A549 (cell line): ENCODE measurements at regions not wholly inside any gene's neighbourhood (a gene's known extent, or its start where the extent isn't known, plus 50 kb on each side); places are given as distances from the start of the nearest gene placed in this dataset.

Source experiments
- ATAC-seq, 2 experiments: fragments of 200-7000 bp in 1 of 2; fragments of >200 bp in 1 of 2; cut with Nextera tagmentation in 1 of 2; cut with Tn5 transposase in 1 of 2; 3 replicates each; pipeline versions ENCODE4 v1.8.0 to v1.9.1; 2018 to 2020; ENCODE audit warnings: mild to moderate bottlenecking in 1 of 2, moderate library complexity in 1 of 2
- CTCF ChIA-PET: fragments of 300-600 bp; sonication (Branson Sonifier 250); formaldehyde crosslinking; extraction: SDS; loops from one replicate; lab custom pipeline; 2021; ENCODE audit warnings: antibody characterized with exemption, inconsistent platforms; lab: Yijun Ruan, JAX
- POLR2A ChIA-PET: fragments of 350-600 bp; formaldehyde crosslinking; extraction: SDS; loops from one replicate; lab custom pipeline; 2021; ENCODE audit warnings: antibody characterized with exemption, inconsistent platforms; lab: Yijun Ruan, JAX
- DNase-seq, 2 experiments: peaks; one replicate each; pipeline versions ENCODE4 v3.0.0 to v3.0.0-alpha.2; 2011 to 2016; ENCODE audit warnings: low read depth in 1 of 2, low spot score in 1 of 2
- FAIRE-seq: peaks from 2 replicates; lab custom pipeline; 2011; peaks lifted over from hg19 to GRCh38; lab: Jason Lieb, UNC
- H3K27ac ChIP-seq, 2 experiments: fragments of >200 bp; sonication (Bioruptor Twin); formaldehyde crosslinking; 3 replicates each; pipeline ENCODE4 v1.5.1; 2016 to 2017
- H3K4me1 ChIP-seq: fragments of >200 bp; sonication (Bioruptor Twin); formaldehyde crosslinking; 3 replicates; pipeline ENCODE4 v1.6.1; 2016
- H3K4me2 ChIP-seq: fragments of >200 bp; sonication (Bioruptor Twin); formaldehyde crosslinking; 3 replicates; pipeline ENCODE4 v1.6.1; 2016
- H3K4me3 ChIP-seq: fragments of >200 bp; sonication (Bioruptor Twin); formaldehyde crosslinking; 3 replicates; pipeline ENCODE4 v1.5.1; 2016
- H3K9me3 ChIP-seq: fragments of >200 bp; sonication (Bioruptor Twin); formaldehyde crosslinking; 3 replicates; pipeline ENCODE4 v1.6.1; 2016
- BCL3 ChIP-seq: fragments of >200 bp; sonication (Bioruptor Twin); formaldehyde crosslinking; IDR thresholded peaks from 3 replicates; pipeline ENCODE4 v1.6.1; 2016
- CBX2 ChIP-seq: fragments of 200-600 bp; sonication (generic); IDR thresholded peaks from 2 replicates; pipeline ENCODE4 v1.6.1; 2016; ENCODE audit warnings: low read depth, mild to moderate bottlenecking, borderline replicate concordance
- CBX8 ChIP-seq: fragments of 200-600 bp; sonication (generic); IDR thresholded peaks from 2 replicates; pipeline ENCODE4 v1.6.1; 2016
- CHD4 ChIP-seq: fragments of 200-600 bp; sonication (generic); IDR thresholded peaks from 2 replicates; pipeline ENCODE4 v1.6.1; 2016; ENCODE audit warnings: antibody characterized with exemption, mild to moderate bottlenecking, borderline replicate concordance
- GATA3 ChIP-seq: IDR thresholded peaks from 2 replicates; pipeline ENCODE4 v1.6.1; 2012; ENCODE audit warnings: borderline replicate concordance
- HES2 ChIP-seq: fragments of >200 bp; sonication (Bioruptor Twin); formaldehyde crosslinking; IDR thresholded peaks from 2 replicates; pipeline ENCODE4 v1.6.1; 2016
- HOXA7 ChIP-seq: fragments of 250-450 bp; sonication (Bioruptor Pico); IDR thresholded peaks from 2 replicates; pipeline ENCODE4 v1.5.0; 2020; ENCODE audit warnings: mild to moderate bottlenecking, moderate library complexity
- HOXB13 ChIP-seq: fragments of 250-450 bp; sonication (Bioruptor Pico); IDR thresholded peaks from 2 replicates; pipeline ENCODE4 v1.5.0; 2020; ENCODE audit warnings: low read depth, mild to moderate bottlenecking, moderate library complexity
- JUN ChIP-seq, 2 experiments: fragments of >200 bp; sonication (Bioruptor Twin); formaldehyde crosslinking; IDR thresholded peaks; 2 replicates in 1 of 2; 3 replicates in 1 of 2; pipeline ENCODE4 v1.6.1; 2016 to 2017
- JUNB ChIP-seq: fragments of >200 bp; sonication (Bioruptor Twin); formaldehyde crosslinking; IDR thresholded peaks from 2 replicates; pipeline ENCODE4 v1.6.1; 2016
- KDM5A ChIP-seq: fragments of 200-600 bp; sonication (generic); IDR thresholded peaks from 2 replicates; pipeline ENCODE4 v1.6.1; 2016; ENCODE audit warnings: antibody characterized with exemption, mild to moderate bottlenecking
- MAFK ChIP-seq: fragments of 450-650 bp; IDR thresholded peaks from 2 replicates; pipeline ENCODE4 v1.6.1; 2014; ENCODE audit not compliant: partially characterized antibody
- MAX ChIP-seq: IDR thresholded peaks from 2 replicates; pipeline ENCODE4 v1.6.1; 2012
- MYC ChIP-seq: IDR thresholded peaks from 2 replicates; pipeline ENCODE4 v1.6.1; 2012; ENCODE audit warnings: mild to moderate bottlenecking, inconsistent platforms, low read length, improper control_type of control experiment, borderline replicate concordance
- NPAS2 ChIP-seq: fragments of 250-450 bp; sonication (Bioruptor Pico); IDR thresholded peaks from 2 replicates; pipeline ENCODE4 v1.8.0; 2022; ENCODE audit warnings: mild to moderate bottlenecking, moderate library complexity, borderline replicate concordance
- RAD21 ChIP-seq, 2 experiments: fragments of >200 bp in 1 of 2; sonication (Bioruptor Twin) in 1 of 2; formaldehyde crosslinking in 1 of 2; IDR thresholded peaks in 1 of 2; conservative IDR thresholded peaks in 1 of 2; 2 replicates in 1 of 2; 3 replicates in 1 of 2; pipeline ENCODE4 v1.6.1; 2012 to 2018; ENCODE audit warnings: inconsistent platforms in 1 of 2
- RFX5 ChIP-seq: fragments of 450-650 bp; IDR thresholded peaks from 2 replicates; pipeline ENCODE4 v1.7.1; 2014; ENCODE audit warnings: antibody characterized with exemption, mild to moderate bottlenecking, moderate library complexity
- SMC3 ChIP-seq: fragments of >200 bp; sonication (Bioruptor Twin); formaldehyde crosslinking; IDR thresholded peaks from 3 replicates; pipeline ENCODE4 v1.6.1; 2018; ENCODE audit warnings: inconsistent platforms
- SREBF2 ChIP-seq: fragments of 450-650 bp; IDR thresholded peaks from 2 replicates; pipeline ENCODE4 v1.6.1; 2014; ENCODE audit warnings: mild to moderate bottlenecking, moderate library complexity
- TP53 ChIP-seq: fragments of 250-450 bp; sonication (Bioruptor Pico); IDR thresholded peaks from 2 replicates; pipeline ENCODE4 v1.5.0; 2021; ENCODE audit warnings: mild to moderate bottlenecking, moderate library complexity
- WGBS: methylation state at CpG from one replicate; pipeline ENCODE4 v1.1.6; 2017; ENCODE audit errors: missing lambda C conversion rate; 5-methylcytosine and 5-hydroxymethylcytosine counted together
- TF ChIP-seq, protein P1 (sequence below): fragments of 150-350 bp; IDR thresholded peaks from 2 replicates; pipeline ENCODE4 v1.6.1; 2014; ENCODE audit warnings: low read depth, mild to moderate bottlenecking, low read length
- TF ChIP-seq, protein P2 (sequence below): IDR thresholded peaks from 2 replicates; pipeline ENCODE4 v1.6.1; 2012
- TF ChIP-seq, protein P3 (sequence below): IDR thresholded peaks from 2 replicates; pipeline ENCODE4 v1.6.1; 2012; ENCODE audit warnings: low read depth, borderline replicate concordance
- TF ChIP-seq, protein P4 (sequence below): fragments of 450-650 bp; IDR thresholded peaks from 2 replicates; pipeline ENCODE4 v1.6.1; 2014; ENCODE audit warnings: antibody characterized with exemption

DNA sequence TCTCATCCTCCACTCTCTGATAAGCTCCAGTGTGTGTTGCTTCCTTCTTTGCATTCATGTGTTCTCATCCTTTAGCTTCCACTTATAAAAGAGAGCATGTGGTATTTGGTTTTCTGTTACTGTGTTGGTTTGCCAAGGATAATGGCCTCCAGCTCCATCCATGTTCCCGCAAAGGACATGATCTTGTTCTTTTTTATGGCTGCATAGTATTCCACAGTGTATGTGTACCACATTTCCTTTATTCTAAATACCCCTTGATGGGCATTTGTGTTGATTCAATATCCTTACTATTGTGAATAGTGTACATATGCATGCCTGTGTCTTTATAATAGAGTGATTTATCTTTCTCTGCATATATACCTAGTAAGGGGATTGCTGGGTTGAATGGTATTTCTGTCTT is 155.1 kb downstream of the DCK start:
- Histone ChIP-seq H3K4me2 (no peak overlapping the region), H3K9me3 (no peaks in the 10 kb centered on the region), H3K4me3 (no peak overlapping the region), H3K27ac (no peak overlapping the region), H3K4me1 (no peaks in the 10 kb centered on the region; the same call in 2 of the 3 replicates)
- 31% methylated on average over 1 of the region's 1 CpG for WGBS
- FAIRE-seq = no peak
- POLR2A ChIA-PET = no interaction called here
- no peak for TF ChIP-seq NPAS2 (CRISPR knock-in tag)
- no peak for TF ChIP-seq CBX8
- TF ChIP-seq, protein P1, sequence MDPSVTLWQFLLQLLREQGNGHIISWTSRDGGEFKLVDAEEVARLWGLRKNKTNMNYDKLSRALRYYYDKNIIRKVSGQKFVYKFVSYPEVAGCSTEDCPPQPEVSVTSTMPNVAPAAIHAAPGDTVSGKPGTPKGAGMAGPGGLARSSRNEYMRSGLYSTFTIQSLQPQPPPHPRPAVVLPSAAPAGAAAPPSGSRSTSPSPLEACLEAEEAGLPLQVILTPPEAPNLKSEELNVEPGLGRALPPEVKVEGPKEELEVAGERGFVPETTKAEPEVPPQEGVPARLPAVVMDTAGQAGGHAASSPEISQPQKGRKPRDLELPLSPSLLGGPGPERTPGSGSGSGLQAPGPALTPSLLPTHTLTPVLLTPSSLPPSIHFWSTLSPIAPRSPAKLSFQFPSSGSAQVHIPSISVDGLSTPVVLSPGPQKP = no peak
- TF ChIP-seq CHD4 = no peak
- TF ChIP-seq MAX = no peak
- TF ChIP-seq HOXA7 (CRISPR knock-in tag) = no peak
- TF ChIP-seq CBX2 = no peak
- DNase-seq = no peak
- CTCF ChIA-PET = interaction anchor here (0.8 kb wide), 1 partner anchor 36 kb away, joined by 3 read pairs; no protein-coding TSS in a partner anchor
- no peak for ATAC-seq

DNA sequence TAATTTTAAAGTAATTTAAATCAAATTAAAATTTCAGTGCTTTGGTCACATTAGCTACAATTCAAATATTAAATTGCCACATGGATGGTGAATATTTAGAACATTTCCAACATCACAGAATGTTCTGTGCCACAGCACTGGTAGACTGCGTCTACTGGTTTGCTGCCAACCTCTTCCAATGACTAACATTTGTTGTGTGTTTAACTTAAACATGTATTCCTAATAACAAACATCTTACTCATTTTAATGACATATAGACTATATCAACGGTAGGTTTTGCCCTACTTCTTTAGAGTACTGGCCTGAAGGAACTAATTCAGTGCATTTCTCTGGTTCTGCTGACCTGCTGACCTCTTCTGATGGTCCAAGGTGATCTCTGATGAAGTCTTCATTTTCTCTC is 157.6 kb downstream of the DCK start:
- no peak overlapping the region for H3K27ac ChIP-seq
- no peak; a peak in 1 of 6 replicates for ATAC-seq
- CTCF ChIA-PET = no interaction called here
- 13% methylated on average over 2 of the region's 2 CpGs for WGBS
- H3K9me3 ChIP-seq = no peaks in the 10 kb centered on the region
- FAIRE-seq = no peak
- no peak overlapping the region for H3K4me2 ChIP-seq
- POLR2A ChIA-PET = no interaction called here
- H3K4me1 ChIP-seq = no peaks in the 10 kb centered on the region; the same call in 2 of the 3 replicates
- TF ChIP-seq, protein P2, sequence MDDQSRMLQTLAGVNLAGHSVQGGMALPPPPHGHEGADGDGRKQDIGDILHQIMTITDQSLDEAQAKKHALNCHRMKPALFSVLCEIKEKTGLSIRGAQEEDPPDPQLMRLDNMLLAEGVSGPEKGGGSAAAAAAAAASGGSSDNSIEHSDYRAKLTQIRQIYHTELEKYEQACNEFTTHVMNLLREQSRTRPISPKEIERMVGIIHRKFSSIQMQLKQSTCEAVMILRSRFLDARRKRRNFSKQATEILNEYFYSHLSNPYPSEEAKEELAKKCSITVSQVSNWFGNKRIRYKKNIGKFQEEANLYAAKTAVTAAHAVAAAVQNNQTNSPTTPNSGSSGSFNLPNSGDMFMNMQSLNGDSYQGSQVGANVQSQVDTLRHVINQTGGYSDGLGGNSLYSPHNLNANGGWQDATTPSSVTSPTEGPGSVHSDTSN = no peak
- TF ChIP-seq KDM5A = no peak
- TF ChIP-seq HES2 = no peak
- no peak for TF ChIP-seq BCL3
- no peak for TF ChIP-seq SMC3
- TF ChIP-seq GATA3 = no peak
- TF ChIP-seq HOXB13 = no peak
- TF ChIP-seq RAD21 (conservative IDR thresholded peaks at IDR 0.05 in 1 of 2, IDR thresholded peaks at IDR 0.05 in 1 of 2) = no peak
- no peak for TF ChIP-seq TP53
- TF ChIP-seq, protein P3, sequence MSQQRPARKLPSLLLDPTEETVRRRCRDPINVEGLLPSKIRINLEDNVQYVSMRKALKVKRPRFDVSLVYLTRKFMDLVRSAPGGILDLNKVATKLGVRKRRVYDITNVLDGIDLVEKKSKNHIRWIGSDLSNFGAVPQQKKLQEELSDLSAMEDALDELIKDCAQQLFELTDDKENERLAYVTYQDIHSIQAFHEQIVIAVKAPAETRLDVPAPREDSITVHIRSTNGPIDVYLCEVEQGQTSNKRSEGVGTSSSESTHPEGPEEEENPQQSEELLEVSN = no peak
- no peak for TF ChIP-seq HOXA7 (CRISPR knock-in tag)
- TF ChIP-seq MAX = no peak
- no peak for TF ChIP-seq JUNB
- no peak for TF ChIP-seq MYC
- TF ChIP-seq MAFK = no peak
- no peak for DNase-seq
- no peak overlapping the region for H3K4me3 ChIP-seq

DNA sequence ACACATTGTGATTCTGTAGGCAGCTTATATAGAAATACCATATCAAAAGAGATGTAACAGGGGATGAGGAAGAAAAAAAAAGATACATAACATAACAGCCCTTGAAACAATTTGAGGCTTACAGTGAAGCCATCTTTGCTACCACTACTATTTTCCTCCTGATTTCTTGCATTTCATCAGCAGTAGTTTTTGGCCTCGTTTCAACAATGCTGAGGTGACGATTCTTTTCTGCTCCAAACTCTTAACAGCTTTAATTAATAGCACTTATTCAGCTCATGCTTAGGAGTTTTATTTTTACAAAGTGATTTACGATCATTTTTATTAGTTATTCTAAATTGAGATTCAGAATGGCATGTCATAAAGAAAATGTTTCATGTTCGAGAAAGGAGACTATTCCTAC is 163.2 kb downstream of the DCK start:
- 24% methylated on average over 4 of the region's 4 CpGs for WGBS
- FAIRE-seq (no peak), ATAC-seq (no peak), DNase-seq (no peak)
- H3K4me3 ChIP-seq = no peak overlapping the region
- H3K27ac ChIP-seq = no peak overlapping the region
- no peaks in the 10 kb centered on the region for H3K9me3 ChIP-seq
- TF ChIP-seq RFX5 (no peak), JUN (IDR thresholded peaks at IDR 0.05) (no peak), SREBF2 (no peak)
- TF ChIP-seq, protein P4, sequence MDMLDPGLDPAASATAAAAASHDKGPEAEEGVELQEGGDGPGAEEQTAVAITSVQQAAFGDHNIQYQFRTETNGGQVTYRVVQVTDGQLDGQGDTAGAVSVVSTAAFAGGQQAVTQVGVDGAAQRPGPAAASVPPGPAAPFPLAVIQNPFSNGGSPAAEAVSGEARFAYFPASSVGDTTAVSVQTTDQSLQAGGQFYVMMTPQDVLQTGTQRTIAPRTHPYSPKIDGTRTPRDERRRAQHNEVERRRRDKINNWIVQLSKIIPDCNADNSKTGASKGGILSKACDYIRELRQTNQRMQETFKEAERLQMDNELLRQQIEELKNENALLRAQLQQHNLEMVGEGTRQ = no peak
- TF ChIP-seq, protein P3 = no peak
- no peaks in the 10 kb centered on the region for H3K4me1 ChIP-seq
- POLR2A ChIA-PET = no interaction called here
- CTCF ChIA-PET = no interaction called here
- no peak overlapping the region for H3K4me2 ChIP-seq
